ENCODE measurements at regions not wholly inside any gene's neighbourhood (a gene's known extent, or its start where the extent isn't known, plus 50 kb on each side); places are given as distances from the start of the nearest gene placed in this dataset.

DNA sequence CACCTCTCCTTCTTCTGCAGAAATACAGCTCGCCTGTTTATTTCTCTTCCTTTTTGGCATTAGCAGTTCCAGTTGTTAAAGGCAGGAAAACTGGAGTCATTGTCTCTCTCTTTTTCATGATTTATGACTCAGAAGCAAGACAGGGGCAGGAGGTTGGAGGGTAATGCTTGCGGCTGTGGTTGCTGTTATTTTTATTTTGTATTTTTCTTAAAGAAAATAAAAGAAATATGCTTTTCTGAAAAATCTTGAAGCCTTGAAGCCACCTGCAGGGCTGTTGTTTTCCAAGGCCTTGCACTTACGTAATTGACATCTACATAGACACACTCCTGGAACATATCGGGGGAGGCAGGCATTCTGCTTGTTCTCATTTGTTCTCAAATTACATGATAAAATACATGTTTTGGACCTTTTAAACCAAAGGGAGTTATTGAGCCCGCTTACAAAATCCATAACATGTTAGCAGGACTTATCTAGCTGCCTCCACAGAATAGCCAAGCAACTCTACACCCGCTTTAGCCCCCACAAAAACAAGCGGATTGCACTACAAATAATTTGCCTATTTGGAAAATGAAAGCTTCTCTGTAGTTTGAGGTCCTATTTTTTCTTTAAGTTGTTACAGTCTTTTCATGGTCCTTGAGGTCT, 1004.6 kb upstream of the NR2F2 start:
- Histone ChIP-seq H2AK5ac (ENCODE audit: low read length) (no peak overlapping the region), H3K79me2 (ENCODE audit: control insufficient read depth, insufficient read depth, low read length) (no peaks in the 10 kb centered on the region), H3K36me3 (ENCODE audit: control insufficient read depth, insufficient read depth, low read length) (no peaks in the 10 kb centered on the region), H3K4ac (ENCODE audit: low read depth, low read length) (no peak overlapping the region), H3K18ac (ENCODE audit: low read length) (no peak overlapping the region), H3K79me1 (ENCODE audit: low read length) (no peaks in the 10 kb centered on the region), H3K9ac (ENCODE audit: low read length) (no peak overlapping the region), H4K5ac (ENCODE audit: low read length) (no peak overlapping the region), H3K23ac (ENCODE audit: low read length) (no peak overlapping the region), H2BK120ac (ENCODE audit: low read depth, low read length) (no peak overlapping the region), H3K56ac (ENCODE audit: low read length) (no peak overlapping the region), H3K27me3 (ENCODE audit: insufficient read depth, low read length, poor library complexity) (no peaks in the 10 kb centered on the region), H3K27ac (ENCODE audit: low read depth, low read length) (no peak overlapping the region), H3K4me1 (ENCODE audit: control insufficient read depth, low read depth, low read length) (no peaks in the 10 kb centered on the region), H3K4me2 (ENCODE audit: low read length) (no peak overlapping the region), H2BK15ac (replicated peaks; ENCODE audit: low read depth) (no peak overlapping the region), H3K4me3 (ENCODE audit: low read length) (no peak overlapping the region), H4K8ac (ENCODE audit: low read depth, low read length) (no peak overlapping the region), H2BK5ac (ENCODE audit: low read length) (no peak overlapping the region)
- no peak for DNase-seq
- no CpG with 5 or more reads among the region's 7 CpGs for WGBS (ENCODE audit: extremely low coverage, insufficient coverage, low lambda C conversion rate)

DNA sequence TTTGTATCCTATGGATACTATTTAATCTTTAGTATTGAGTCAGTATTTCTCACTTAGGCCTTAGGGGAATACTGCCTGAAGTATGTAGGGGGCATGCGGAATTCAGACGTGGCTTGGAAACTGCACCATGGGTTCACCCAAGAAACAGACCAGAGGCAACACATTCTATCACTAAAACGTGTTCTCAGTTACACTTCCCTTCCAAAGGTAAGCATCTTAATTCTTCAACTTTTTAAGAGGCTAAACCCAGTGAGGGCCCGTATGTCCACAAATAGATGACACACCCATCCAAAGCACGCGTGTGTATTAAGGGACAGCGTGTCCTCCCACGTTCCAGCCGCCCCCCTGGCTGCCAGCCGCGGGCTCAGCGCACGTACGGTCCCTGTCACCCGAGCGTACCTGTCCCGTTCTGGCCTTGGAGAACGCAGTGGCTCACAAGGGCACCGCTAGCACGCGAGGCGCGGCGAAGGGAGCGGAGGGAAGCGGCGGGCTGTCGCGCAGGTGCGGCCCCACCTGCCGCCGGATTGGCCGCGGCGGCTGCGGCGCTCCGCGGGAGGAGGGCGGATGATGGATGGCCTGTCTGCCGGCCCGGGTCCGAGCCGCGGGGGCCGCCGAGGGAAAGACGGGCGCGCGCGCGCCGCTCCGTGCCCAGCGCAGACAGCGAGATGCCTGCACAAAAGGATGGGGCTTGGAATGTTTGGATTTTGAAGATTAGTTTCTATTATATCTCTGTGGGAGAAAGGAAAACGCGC, 1003.9 kb upstream of the NR2F2 start:
- DNase-seq, result peak; percentile 17
- Histone ChIP-seq H2AK5ac (ENCODE audit: low read length) (no peak overlapping the region), H3K9ac (ENCODE audit: low read length) (no peak overlapping the region), H3K27ac (ENCODE audit: low read depth, low read length) (no peak overlapping the region), H2BK120ac (ENCODE audit: low read depth, low read length) (no peak overlapping the region), H3K56ac (ENCODE audit: low read length) (peak overlapping the region; percentile 50), H3K23ac (ENCODE audit: low read length) (no peak overlapping the region), H3K79me2 (ENCODE audit: control insufficient read depth, insufficient read depth, low read length) (no peaks in the 10 kb centered on the region), H3K36me3 (ENCODE audit: control insufficient read depth, insufficient read depth, low read length) (no peaks in the 10 kb centered on the region), H2BK15ac (replicated peaks; ENCODE audit: low read depth) (no peak overlapping the region), H3K18ac (ENCODE audit: low read length) (no peak overlapping the region), H3K4me2 (ENCODE audit: low read length) (peak overlapping the region; percentile 55), H3K4me3 (ENCODE audit: low read length) (no peak overlapping the region), H4K5ac (ENCODE audit: low read length) (no peak overlapping the region), H3K4ac (ENCODE audit: low read depth, low read length) (no peak overlapping the region), H3K79me1 (ENCODE audit: low read length) (no peaks in the 10 kb centered on the region), H3K4me1 (ENCODE audit: control insufficient read depth, low read depth, low read length) (no peaks in the 10 kb centered on the region), H2BK5ac (ENCODE audit: low read length) (no peak overlapping the region), H4K8ac (ENCODE audit: low read depth, low read length) (no peak overlapping the region), H3K27me3 (ENCODE audit: insufficient read depth, low read length, poor library complexity) (no peaks in the 10 kb centered on the region)
- WGBS (ENCODE audit: extremely low coverage, insufficient coverage, low lambda C conversion rate), result no CpG with 5 or more reads among the region's 59 CpGs

DNA sequence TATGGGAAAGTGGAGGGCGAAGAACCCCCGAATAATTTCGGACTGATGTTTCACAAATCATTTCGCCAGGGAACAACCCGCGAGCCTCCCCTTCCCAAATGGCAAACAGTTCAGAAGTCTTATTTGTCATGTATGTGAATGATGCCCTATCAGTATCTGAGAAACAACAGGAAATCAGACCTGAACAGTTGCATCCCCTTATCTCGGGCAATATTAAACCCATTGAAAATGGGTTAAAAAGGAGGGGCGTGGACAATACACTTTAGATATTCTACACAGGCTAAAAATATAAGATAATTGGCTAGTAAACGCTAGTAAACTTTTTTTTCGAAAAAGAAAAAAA, 1003.3 kb upstream of the NR2F2 start:
- no peak overlapping the region for H3K23ac ChIP-seq (ENCODE audit: low read length)
- no peaks in the 10 kb centered on the region for H3K79me1 ChIP-seq (ENCODE audit: low read length)
- no peak overlapping the region for H3K27ac ChIP-seq (ENCODE audit: low read depth, low read length)
- no peak overlapping the region for H3K4me3 ChIP-seq (ENCODE audit: low read length)
- H2BK120ac ChIP-seq (ENCODE audit: low read depth, low read length), result no peak overlapping the region
- no peak overlapping the region for H3K56ac ChIP-seq (ENCODE audit: low read length)
- no peak overlapping the region for H2BK5ac ChIP-seq (ENCODE audit: low read length)
- no peak for DNase-seq
- H4K8ac ChIP-seq (ENCODE audit: low read depth, low read length), result no peak overlapping the region
- H3K36me3 ChIP-seq (ENCODE audit: control insufficient read depth, insufficient read depth, low read length), result no peaks in the 10 kb centered on the region
- H3K4me2 ChIP-seq (ENCODE audit: low read length), result peak overlapping the region; percentile 55
- H3K79me2 ChIP-seq (ENCODE audit: control insufficient read depth, insufficient read depth, low read length), result no peaks in the 10 kb centered on the region
- WGBS (ENCODE audit: extremely low coverage, insufficient coverage, low lambda C conversion rate), result no CpG with 5 or more reads among the region's 10 CpGs
- no peak overlapping the region for H4K5ac ChIP-seq (ENCODE audit: low read length)
- no peak overlapping the region for H2BK15ac ChIP-seq (replicated peaks; ENCODE audit: low read depth)
- H3K18ac ChIP-seq (ENCODE audit: low read length), result no peak overlapping the region
- no peaks in the 10 kb centered on the region for H3K4me1 ChIP-seq (ENCODE audit: control insufficient read depth, low read depth, low read length)
- H3K27me3 ChIP-seq (ENCODE audit: insufficient read depth, low read length, poor library complexity), result no peaks in the 10 kb centered on the region
- no peak overlapping the region for H3K4ac ChIP-seq (ENCODE audit: low read depth, low read length)
- no peak overlapping the region for H3K9ac ChIP-seq (ENCODE audit: low read length)
- H2AK5ac ChIP-seq (ENCODE audit: low read length), result no peak overlapping the region

DNA sequence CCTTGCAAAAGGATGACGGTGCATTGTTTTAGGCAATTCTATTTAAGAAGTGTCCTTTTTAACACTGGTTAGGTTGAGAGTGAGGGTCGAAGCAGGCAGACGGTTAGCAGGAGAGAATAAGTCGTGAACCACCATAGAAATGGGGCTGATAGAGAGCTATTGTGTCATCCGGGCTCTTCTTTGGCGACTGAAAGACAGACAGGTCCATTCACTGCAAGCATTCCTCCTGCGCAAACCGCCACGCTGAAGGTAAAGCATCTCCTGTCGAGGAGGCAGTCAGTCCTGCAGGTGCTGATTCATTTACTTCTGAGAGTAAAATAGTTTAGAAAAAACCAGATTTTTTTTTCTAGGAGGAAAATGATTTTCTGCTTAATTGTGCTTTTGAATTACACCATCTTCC, 1002.8 kb upstream of the NR2F2 start:
- Histone ChIP-seq H3K79me1 (ENCODE audit: low read length) (no peaks in the 10 kb centered on the region), H3K56ac (ENCODE audit: low read length) (no peak overlapping the region), H2BK5ac (ENCODE audit: low read length) (no peak overlapping the region), H3K9ac (ENCODE audit: low read length) (no peak overlapping the region), H3K23ac (ENCODE audit: low read length) (no peak overlapping the region), H3K4me2 (ENCODE audit: low read length) (no peak overlapping the region), H3K27ac (ENCODE audit: low read depth, low read length) (no peak overlapping the region), H4K5ac (ENCODE audit: low read length) (no peak overlapping the region), H3K4me1 (ENCODE audit: control insufficient read depth, low read depth, low read length) (no peaks in the 10 kb centered on the region), H3K4ac (ENCODE audit: low read depth, low read length) (no peak overlapping the region), H2BK120ac (ENCODE audit: low read depth, low read length) (no peak overlapping the region), H3K27me3 (ENCODE audit: insufficient read depth, low read length, poor library complexity) (no peaks in the 10 kb centered on the region), H2AK5ac (ENCODE audit: low read length) (no peak overlapping the region), H3K4me3 (ENCODE audit: low read length) (no peak overlapping the region), H2BK15ac (replicated peaks; ENCODE audit: low read depth) (no peak overlapping the region), H3K36me3 (ENCODE audit: control insufficient read depth, insufficient read depth, low read length) (no peaks in the 10 kb centered on the region), H4K8ac (ENCODE audit: low read depth, low read length) (no peak overlapping the region), H3K79me2 (ENCODE audit: control insufficient read depth, insufficient read depth, low read length) (no peaks in the 10 kb centered on the region), H3K18ac (ENCODE audit: low read length) (no peak overlapping the region)
- WGBS (ENCODE audit: extremely low coverage, insufficient coverage, low lambda C conversion rate), result no CpG with 5 or more reads among the region's 10 CpGs
- DNase-seq, result peak; percentile 2

DNA sequence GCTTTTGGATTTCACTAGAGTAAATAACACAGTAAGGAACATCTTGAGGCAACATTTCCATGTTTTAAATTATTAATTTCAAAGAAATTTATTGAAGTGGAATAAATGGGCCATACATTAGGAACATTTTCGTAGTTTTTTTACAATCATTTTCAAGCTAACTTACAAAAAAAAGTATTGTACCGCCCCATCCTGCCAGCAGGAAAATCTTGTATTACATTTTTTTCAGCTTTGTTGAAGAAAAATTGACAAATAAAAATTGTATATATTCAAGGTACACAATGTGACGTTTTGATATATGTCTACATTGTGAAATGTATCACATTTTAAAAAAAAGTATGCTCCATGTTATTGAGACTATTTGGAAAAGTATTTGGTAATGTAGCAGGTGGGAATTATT, 1001.9 kb upstream of the NR2F2 start:
- no CpG with 5 or more reads among the region's 3 CpGs for WGBS (ENCODE audit: extremely low coverage, insufficient coverage, low lambda C conversion rate)
- H3K79me2 ChIP-seq (ENCODE audit: control insufficient read depth, insufficient read depth, low read length), result no peaks in the 10 kb centered on the region

DNA sequence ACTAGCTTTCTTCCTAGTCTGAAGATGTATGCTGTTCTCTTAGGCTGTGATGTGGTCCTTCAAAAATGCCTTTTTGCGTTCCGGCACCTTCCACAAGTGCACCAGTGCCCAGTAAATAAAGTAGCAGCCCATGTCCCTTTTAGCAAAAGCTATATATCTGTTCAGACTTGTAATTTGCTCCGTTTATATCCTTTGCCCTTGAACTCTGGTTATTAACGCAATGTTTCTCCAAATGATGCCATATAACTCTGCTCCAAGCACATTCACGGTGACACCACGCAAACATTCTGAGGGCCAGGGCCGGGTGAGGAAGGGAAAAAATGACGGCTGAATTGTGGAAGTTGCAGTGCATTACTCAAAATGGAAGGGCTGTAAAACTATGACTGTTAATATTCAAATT, 1001.1 kb upstream of the NR2F2 start:
- no CpG with 5 or more reads among the region's 8 CpGs for WGBS (ENCODE audit: extremely low coverage, insufficient coverage, low lambda C conversion rate)

More for the DNA sequence above, 1001.9 kb upstream of the NR2F2 start:
- no peak overlapping the region for H4K5ac ChIP-seq (ENCODE audit: low read length)
- no peak overlapping the region for H3K27ac ChIP-seq (ENCODE audit: low read depth, low read length)
- H2AK5ac ChIP-seq (ENCODE audit: low read length), result no peak overlapping the region
- H3K4me1 ChIP-seq (ENCODE audit: control insufficient read depth, low read depth, low read length), result no peaks in the 10 kb centered on the region
- H3K18ac ChIP-seq (ENCODE audit: low read length), result no peak overlapping the region
- DNase-seq, result no peak
- no peak overlapping the region for H3K9ac ChIP-seq (ENCODE audit: low read length)
- no peak overlapping the region for H4K8ac ChIP-seq (ENCODE audit: low read depth, low read length)
- H2BK5ac ChIP-seq (ENCODE audit: low read length), result no peak overlapping the region
- no peaks in the 10 kb centered on the region for H3K36me3 ChIP-seq (ENCODE audit: control insufficient read depth, insufficient read depth, low read length)
- no peak overlapping the region for H2BK120ac ChIP-seq (ENCODE audit: low read depth, low read length)
- H3K4me2 ChIP-seq (ENCODE audit: low read length), result no peak overlapping the region
- H3K56ac ChIP-seq (ENCODE audit: low read length), result no peak overlapping the region
- H2BK15ac ChIP-seq (replicated peaks; ENCODE audit: low read depth), result no peak overlapping the region
- no peak overlapping the region for H3K4ac ChIP-seq (ENCODE audit: low read depth, low read length)
- H3K23ac ChIP-seq (ENCODE audit: low read length), result no peak overlapping the region
- H3K27me3 ChIP-seq (ENCODE audit: insufficient read depth, low read length, poor library complexity), result no peaks in the 10 kb centered on the region
- no peaks in the 10 kb centered on the region for H3K79me1 ChIP-seq (ENCODE audit: low read length)
- H3K4me3 ChIP-seq (ENCODE audit: low read length), result no peak overlapping the region

More for the DNA sequence above, 1001.1 kb upstream of the NR2F2 start:
- Histone ChIP-seq H3K79me2 (ENCODE audit: control insufficient read depth, insufficient read depth, low read length) (no peaks in the 10 kb centered on the region), H4K8ac (ENCODE audit: low read depth, low read length) (no peak overlapping the region), H3K27me3 (ENCODE audit: insufficient read depth, low read length, poor library complexity) (no peaks in the 10 kb centered on the region), H3K4me1 (ENCODE audit: control insufficient read depth, low read depth, low read length) (no peaks in the 10 kb centered on the region), H3K36me3 (ENCODE audit: control insufficient read depth, insufficient read depth, low read length) (no peaks in the 10 kb centered on the region), H2BK120ac (ENCODE audit: low read depth, low read length) (no peak overlapping the region), H3K4me2 (ENCODE audit: low read length) (no peak overlapping the region), H3K56ac (ENCODE audit: low read length) (no peak overlapping the region), H3K9ac (ENCODE audit: low read length) (no peak overlapping the region), H3K27ac (ENCODE audit: low read depth, low read length) (no peak overlapping the region), H2AK5ac (ENCODE audit: low read length) (no peak overlapping the region), H4K5ac (ENCODE audit: low read length) (no peak overlapping the region), H3K18ac (ENCODE audit: low read length) (no peak overlapping the region), H3K79me1 (ENCODE audit: low read length) (no peaks in the 10 kb centered on the region), H2BK15ac (replicated peaks; ENCODE audit: low read depth) (no peak overlapping the region), H3K4me3 (ENCODE audit: low read length) (no peak overlapping the region), H3K23ac (ENCODE audit: low read length) (no peak overlapping the region), H3K4ac (ENCODE audit: low read depth, low read length) (no peak overlapping the region), H2BK5ac (ENCODE audit: low read length) (no peak overlapping the region)
- DNase-seq, result no peak
